Esophagus squamous epithelium (tissue), 4 donors: ENCODE measurements at regions not wholly inside any gene's neighbourhood (a gene's known extent, or its start where the extent isn't known, plus 50 kb on each side); places are given as distances from the start of the nearest gene placed in this dataset.

Experiments
- CTCF ChIP-seq, 6 experiments: fragments of 450-650 bp in 4 of 6; fragments of 200-600 bp in 2 of 6; sonication (generic) in 2 of 6; IDR thresholded peaks; one replicate each; pipeline ENCODE4 v1.5.1; 2016 to 2019; ENCODE audit warnings: antibody characterized with exemption in 6 of 6, mild to moderate bottlenecking in 4 of 6, moderate library complexity in 4 of 6
- POLR2A ChIP-seq, 4 donors: fragments of 450-650 bp; IDR thresholded peaks; one replicate each; pipeline ENCODE4 v1.6.1; 2017; ENCODE audit warnings: antibody characterized with exemption in 4 of 4, mild to moderate bottlenecking in 4 of 4, moderate library complexity in 3 of 4

GRCh38 chrX:13933851-13934250 lies 95.8 kb downstream of the GEMIN8 start:
- TF ChIP-seq CTCF (IDR thresholded peaks at IDR 0.05) (no peak), POLR2A (IDR thresholded peaks at IDR 0.05) (no peak)
